GM12865 (cell line): ENCODE measurements at regions not wholly inside any gene's neighbourhood (a gene's known extent, or its start where the extent isn't known, plus 50 kb on each side); places are given as distances from the start of the nearest gene placed in this dataset.
"Not testable (repeated sequence)": the region's sequence is repeated elsewhere in the genome, so short reads cannot be mapped to it uniquely, and the experiment has no call there.

ENCODE experiments used
- DNase-seq: peaks from one replicate; pipeline ENCODE4 v3.0.0; 2010; ENCODE audit warnings: low read depth
- H3K4me3 ChIP-seq: 2 replicates; pipeline ENCODE4 v1.5.1; 2011; ENCODE audit warnings: mild to moderate bottlenecking, low read depth, low read length, control low read depth
- TF ChIP-seq, protein P1 (sequence below): IDR thresholded peaks from 2 replicates; pipeline ENCODE4 v1.5.1; 2011; ENCODE audit warnings: low read length, control low read depth, low read depth, inconsistent platforms; ENCODE audit not compliant: insufficient read depth; ENCODE audit errors: missing control alignments

DNA sequence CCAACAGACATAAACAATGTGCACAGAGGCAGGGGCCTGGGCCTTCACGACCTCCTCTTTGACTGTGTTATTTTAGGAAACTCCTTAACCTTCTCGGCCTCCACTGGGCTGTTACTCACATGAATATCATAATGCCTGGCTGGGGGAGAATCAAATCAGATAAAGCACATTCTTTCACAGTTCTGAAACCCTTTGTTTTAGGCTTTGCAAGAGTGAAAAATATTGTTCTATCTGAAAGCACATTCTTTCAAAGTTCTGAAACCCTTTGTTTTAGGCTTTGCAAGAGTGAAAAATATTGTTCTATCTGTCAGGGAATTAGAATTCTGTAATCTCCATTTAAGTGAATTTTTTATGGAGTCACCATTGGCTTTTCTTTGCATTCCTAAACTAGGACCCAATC, 50.7 kb upstream of the SYNDIG1 start:
- H3K4me3 ChIP-seq = no peak overlapping the region
- no peak for DNase-seq
- TF ChIP-seq, protein P1, sequence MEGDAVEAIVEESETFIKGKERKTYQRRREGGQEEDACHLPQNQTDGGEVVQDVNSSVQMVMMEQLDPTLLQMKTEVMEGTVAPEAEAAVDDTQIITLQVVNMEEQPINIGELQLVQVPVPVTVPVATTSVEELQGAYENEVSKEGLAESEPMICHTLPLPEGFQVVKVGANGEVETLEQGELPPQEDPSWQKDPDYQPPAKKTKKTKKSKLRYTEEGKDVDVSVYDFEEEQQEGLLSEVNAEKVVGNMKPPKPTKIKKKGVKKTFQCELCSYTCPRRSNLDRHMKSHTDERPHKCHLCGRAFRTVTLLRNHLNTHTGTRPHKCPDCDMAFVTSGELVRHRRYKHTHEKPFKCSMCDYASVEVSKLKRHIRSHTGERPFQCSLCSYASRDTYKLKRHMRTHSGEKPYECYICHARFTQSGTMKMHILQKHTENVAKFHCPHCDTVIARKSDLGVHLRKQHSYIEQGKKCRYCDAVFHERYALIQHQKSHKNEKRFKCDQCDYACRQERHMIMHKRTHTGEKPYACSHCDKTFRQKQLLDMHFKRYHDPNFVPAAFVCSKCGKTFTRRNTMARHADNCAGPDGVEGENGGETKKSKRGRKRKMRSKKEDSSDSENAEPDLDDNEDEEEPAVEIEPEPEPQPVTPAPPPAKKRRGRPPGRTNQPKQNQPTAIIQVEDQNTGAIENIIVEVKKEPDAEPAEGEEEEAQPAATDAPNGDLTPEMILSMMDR = no peak

DNA sequence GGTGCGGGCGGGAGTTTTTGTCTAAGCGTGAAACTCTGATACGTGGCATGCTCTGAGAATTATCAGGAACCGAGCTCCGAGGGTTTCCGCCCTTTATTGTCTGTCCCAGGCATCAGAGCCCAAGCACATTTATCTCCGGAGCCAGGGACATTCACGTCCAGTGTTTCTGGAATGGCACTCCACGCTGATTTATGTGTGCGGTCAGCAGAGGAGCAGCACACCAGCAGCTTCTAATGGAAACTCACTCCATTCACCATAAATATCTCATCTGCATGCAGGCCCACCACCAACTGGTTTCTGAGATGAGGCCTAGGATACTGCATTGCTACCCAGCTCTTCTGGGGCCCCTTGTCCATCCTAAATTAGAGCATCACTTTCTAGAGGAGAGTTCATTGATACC, 51.9 kb upstream of the SYNDIG1 start:
- no peak overlapping the region for H3K4me3 ChIP-seq
- DNase-seq = no peak
- TF ChIP-seq, protein P1 = no peak

DNA sequence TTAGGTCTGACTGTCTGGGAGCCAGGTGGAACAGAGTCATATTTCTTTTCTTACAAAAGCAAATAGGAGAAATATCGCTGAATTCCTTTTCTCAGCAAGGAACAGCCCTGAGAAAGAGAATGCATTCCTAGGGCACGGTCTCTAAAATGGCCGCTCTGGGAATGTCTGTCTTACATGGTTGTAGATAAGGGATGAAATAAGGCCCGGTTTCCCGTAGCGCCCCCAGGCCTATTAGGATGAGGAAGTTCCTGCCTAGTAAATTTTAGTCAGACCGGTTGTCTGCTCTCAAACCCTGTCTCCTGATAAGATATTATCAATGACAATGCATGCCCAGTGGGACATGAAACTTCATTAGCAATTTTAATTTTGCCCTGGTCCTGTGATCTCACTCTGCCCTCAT, 54.0 kb upstream of the SYNDIG1 start:
- H3K4me3 ChIP-seq, DNase-seq: not testable (repeated sequence)

DNA sequence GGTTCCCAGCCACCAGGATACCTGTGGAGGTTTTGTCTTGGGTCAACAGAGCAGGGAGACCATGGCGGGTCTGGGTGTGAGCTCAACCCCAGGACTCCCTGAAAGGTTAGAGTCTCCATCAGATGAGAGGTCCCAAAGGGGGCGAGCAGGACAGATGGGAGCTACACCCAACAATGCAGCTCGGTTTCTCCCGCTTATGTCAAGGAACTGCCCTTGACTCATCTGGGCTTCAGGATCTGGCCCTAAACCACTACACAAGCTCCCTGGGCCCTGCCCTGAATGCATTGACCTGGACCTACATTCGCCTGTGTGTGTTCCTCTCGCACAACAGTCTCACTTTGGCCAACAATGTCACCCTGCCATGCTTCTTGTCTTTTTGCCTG, 57.6 kb upstream of the SYNDIG1 start:
- TF ChIP-seq, protein P1 = no peak
- no peak for DNase-seq
- no peak overlapping the region for H3K4me3 ChIP-seq

DNA sequence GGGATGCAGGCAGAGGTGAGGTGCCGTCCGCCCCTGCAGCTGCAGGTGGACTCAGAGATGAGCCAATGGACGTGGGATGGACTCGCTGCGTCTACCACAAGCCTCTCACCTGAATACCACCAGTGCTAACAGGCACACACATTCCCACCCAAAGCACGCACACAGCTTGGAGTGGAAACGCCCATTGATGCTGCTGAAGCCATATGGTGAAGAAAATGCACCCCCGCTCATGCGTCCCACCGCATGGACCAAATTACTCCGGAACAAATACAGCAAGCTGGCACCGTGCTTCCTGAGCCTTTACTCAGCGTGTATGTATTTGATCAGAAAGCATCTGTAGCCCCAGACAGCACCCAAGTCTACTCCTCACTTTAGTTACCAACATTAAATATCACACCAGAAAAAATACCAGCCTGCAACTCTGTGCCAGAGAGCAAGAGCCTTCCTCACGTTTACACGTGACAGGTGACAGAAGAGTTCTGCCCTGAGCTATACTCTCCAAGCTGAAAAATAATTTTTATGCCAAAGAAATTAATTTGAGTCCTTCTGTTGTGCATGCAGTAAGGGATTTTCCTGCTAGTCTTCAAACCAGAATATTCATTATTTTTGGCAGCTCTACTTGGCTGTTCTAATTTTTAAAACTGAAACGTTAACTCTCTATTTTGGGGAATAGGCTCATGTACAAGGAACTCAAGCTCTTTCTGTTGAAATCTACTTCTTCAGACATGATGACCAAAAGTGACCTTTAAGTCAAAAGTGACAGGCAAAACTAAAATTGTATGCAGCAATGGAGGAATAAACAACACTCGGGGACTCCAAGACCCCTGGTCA, 58.2 kb upstream of the SYNDIG1 start:
- TF ChIP-seq, protein P1 = no peak
- DNase-seq = no peak

DNA sequence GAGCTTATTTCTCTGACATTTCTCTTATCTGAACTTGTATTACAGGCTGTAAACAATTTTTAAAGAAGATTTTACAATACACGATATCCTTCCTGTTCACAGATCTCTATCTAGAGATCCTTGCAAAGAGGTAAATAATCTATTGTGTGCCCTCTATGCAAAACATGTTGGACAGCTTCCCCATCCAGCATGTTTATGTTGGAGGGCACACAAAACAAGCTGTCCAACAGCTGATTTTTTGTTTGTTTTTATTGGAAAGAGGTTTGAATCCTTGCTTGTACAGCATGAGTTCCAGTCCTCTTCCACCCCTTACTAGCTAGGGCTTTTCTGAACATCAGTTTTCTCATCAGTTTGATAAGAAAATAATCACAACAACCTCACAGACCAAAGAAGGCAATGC, 62.3 kb upstream of the SYNDIG1 start:
- DNase-seq = no peak
- TF ChIP-seq, protein P1 = no peak
- no peak overlapping the region for H3K4me3 ChIP-seq

More for the DNA sequence above, 58.2 kb upstream of the SYNDIG1 start:
- no peak overlapping the region for H3K4me3 ChIP-seq

DNA sequence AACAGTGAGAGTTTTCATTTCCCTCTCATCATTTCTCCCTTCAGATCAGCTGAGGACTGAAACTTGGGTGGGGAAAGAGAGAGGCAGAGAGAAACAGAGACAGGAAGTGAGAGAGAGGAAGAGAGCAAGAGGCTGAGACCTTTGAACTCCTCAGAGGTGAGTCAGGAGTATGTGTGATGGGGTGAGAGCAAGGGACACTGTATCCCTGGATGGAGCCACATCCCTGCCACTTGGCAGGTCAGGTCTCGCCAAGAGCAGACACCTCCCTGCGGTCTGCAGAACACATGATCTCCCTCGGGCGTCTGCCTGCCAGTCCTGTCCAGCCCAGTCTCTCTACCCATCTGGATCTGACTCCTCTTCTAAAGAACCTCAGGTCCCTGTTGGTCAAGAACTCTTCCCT, 62.7 kb upstream of the SYNDIG1 start:
- no peak for DNase-seq
- TF ChIP-seq, protein P1 = no peak
- no peak overlapping the region for H3K4me3 ChIP-seq
